ENCODE measurements at regions not wholly inside any gene's neighbourhood (a gene's known extent, or its start where the extent isn't known, plus 50 kb on each side); places are given as distances from the start of the nearest gene placed in this dataset.
"Not testable (repeated sequence)": the region's sequence is repeated elsewhere in the genome, so short reads cannot be mapped to it uniquely, and the experiment has no call there.

- no peak for DNase-seq (ENCODE audit: extremely low read depth, low read depth)
Observed at GRCh38 chr15:92803536-92803851, 96.6 kb upstream of the CHD2 start.

GRCh38 chr15:92803852-92804609 is 96.1 kb upstream of the CHD2 start:
- peak; percentile 99 for DNase-seq (ENCODE audit: extremely low read depth, low read depth)

- not testable (repeated sequence) for DNase-seq (ENCODE audit: extremely low read depth, low read depth)
Observed at GRCh38 chr15:92804610-92804936, 95.6 kb upstream of the CHD2 start.

- no peak for DNase-seq (ENCODE audit: extremely low read depth, low read depth)
Observed at GRCh38 chr15:92805080-92805690, 94.9 kb upstream of the CHD2 start.

- DNase-seq (ENCODE audit: extremely low read depth, low read depth) = not testable (repeated sequence)
Observed at GRCh38 chr15:92806171-92806570, 94.0 kb upstream of the CHD2 start.

- DNase-seq (ENCODE audit: extremely low read depth, low read depth) = no peak
Observed at GRCh38 chr15:92806763-92807162, 93.4 kb upstream of the CHD2 start.

- DNase-seq (ENCODE audit: extremely low read depth, low read depth) = no peak
Observed at GRCh38 chr15:92807971-92808571, 92.1 kb upstream of the CHD2 start.

GRCh38 chr15:92808598-92809063 is 91.5 kb upstream of the CHD2 start:
- no peak for DNase-seq (ENCODE audit: extremely low read depth, low read depth)

- DNase-seq (ENCODE audit: extremely low read depth, low read depth) = peak; percentile 93
Observed at GRCh38 chr15:92809064-92809879, 90.9 kb upstream of the CHD2 start.

- DNase-seq (ENCODE audit: extremely low read depth, low read depth) = no peak
Observed at GRCh38 chr15:92809880-92810361, 90.2 kb upstream of the CHD2 start.

- DNase-seq (ENCODE audit: extremely low read depth, low read depth) = no peak
Observed at GRCh38 chr15:92810418-92811138, 89.5 kb upstream of the CHD2 start.

GRCh38 chr15:92811148-92811913 is 88.8 kb upstream of the CHD2 start:
- DNase-seq (ENCODE audit: extremely low read depth, low read depth) = no peak

GRCh38 chr15:92812271-92812670 is 87.9 kb upstream of the CHD2 start:
- DNase-seq (ENCODE audit: extremely low read depth, low read depth) = no peak

GRCh38 chr15:92813485-92813884 is 86.6 kb upstream of the CHD2 start:
- DNase-seq (ENCODE audit: extremely low read depth, low read depth) = no peak

- no peak for DNase-seq (ENCODE audit: extremely low read depth, low read depth)
Observed at GRCh38 chr15:92817339-92817886, 82.7 kb upstream of the CHD2 start.

GRCh38 chr15:92818651-92819277 is 81.4 kb upstream of the CHD2 start:
- no peak for DNase-seq (ENCODE audit: extremely low read depth, low read depth)

- DNase-seq (ENCODE audit: extremely low read depth, low read depth) = no peak
Observed at GRCh38 chr15:92819278-92820235, 80.6 kb upstream of the CHD2 start.

All from NCI-H460 (cell line).